K562 (cell line): ENCODE measurements at regions not wholly inside any gene's neighbourhood (a gene's known extent, or its start where the extent isn't known, plus 50 kb on each side); places are given as distances from the start of the nearest gene placed in this dataset.

ENCODE experiments used
- ETV5 ChIP-seq: sonication (generic); formaldehyde crosslinking; IDR thresholded peaks from 2 replicates; pipeline ENCODE4 v1.4.0; 2020; ENCODE audit warnings: low read depth, mild to moderate bottlenecking, missing genetic modification reagents
- EZH2 ChIP-seq: IDR thresholded peaks from 2 replicates; pipeline ENCODE4 v1.6.1; 2012; ENCODE audit warnings: low read depth, mild to moderate bottlenecking, inconsistent platforms, low read length, borderline replicate concordance
- GABPA ChIP-seq: fragments of 200-800 bp; sonication (Bioruptor generic); conservative IDR thresholded peaks from 2 replicates; pipeline ENCODE4 v1.6.1; 2016; ENCODE audit warnings: low read depth, missing genetic modification characterization, missing compliant biosample characterization
- HMG20A ChIP-seq: fragments of 450-650 bp; formaldehyde crosslinking; conservative IDR thresholded peaks from 2 replicates; pipeline ENCODE4 v1.4.0; 2020; ENCODE audit warnings: mild to moderate bottlenecking, mixed read lengths
- KLF1 ChIP-seq: fragments of 450-650 bp; IDR thresholded peaks from 2 replicates; pipeline ENCODE4 v1.6.1; 2016; ENCODE audit warnings: missing genetic modification characterization, missing compliant biosample characterization
- RBM17 ChIP-seq: fragments of 200-400 bp; formaldehyde crosslinking; IDR thresholded peaks from 2 replicates; pipeline ENCODE4 v1.6.1; 2017; ENCODE audit warnings: low read depth, mild to moderate bottlenecking, low read length, borderline replicate concordance
- TCF7L2 ChIP-seq: fragments of 150-350 bp; IDR thresholded peaks from 2 replicates; pipeline ENCODE4 v1.6.1; 2016; ENCODE audit warnings: low read depth, mild to moderate bottlenecking, low read length, moderate library complexity
- YY1 ChIP-seq, 3 experiments: IDR thresholded peaks; 2 replicates each; pipeline ENCODE4 v1.6.1; 2011; ENCODE audit warnings: low read length in 2 of 3, mild to moderate bottlenecking in 2 of 3, moderate library complexity in 2 of 3, borderline replicate concordance in 1 of 3, control low read depth in 1 of 3, low read depth in 1 of 3; ENCODE audit not compliant: insufficient read depth in 3 of 3, insufficient replicate concordance in 2 of 3, control insufficient read depth in 1 of 3, insufficient read length in 1 of 3; ENCODE audit errors: extremely low read depth in 1 of 3
- ZBTB7A ChIP-seq: IDR thresholded peaks from 2 replicates; pipeline ENCODE4 v1.6.1; 2011; ENCODE audit warnings: low read depth, mild to moderate bottlenecking, low read length, moderate library complexity, borderline replicate concordance; ENCODE audit not compliant: control insufficient read depth
- ZFPM2 ChIP-seq: fragments of 250-450 bp; sonication (Bioruptor Pico); IDR thresholded peaks from 2 replicates; pipeline ENCODE4 v1.5.1; 2022; ENCODE audit warnings: mild to moderate bottlenecking
- TF ChIP-seq, protein P1 (sequence below): sonication (generic); formaldehyde crosslinking; IDR thresholded peaks from 2 replicates; pipeline ENCODE4 v1.8.0; 2022; ENCODE audit warnings: missing genetic modification reagents, mild to moderate bottlenecking, borderline replicate concordance
- TF ChIP-seq, protein P2 (sequence below), 3 experiments: IDR thresholded peaks in 2 of 3; conservative IDR thresholded peaks in 1 of 3; 2 replicates each; pipeline ENCODE4 v1.5.1; 2011 to 2012; ENCODE audit warnings: low read length in 3 of 3, mild to moderate bottlenecking in 3 of 3, control low read depth in 2 of 3, improper control_type of control experiment in 1 of 3, inconsistent platforms in 1 of 3, low read depth in 1 of 3, mixed read lengths in 1 of 3, moderate library complexity in 1 of 3; ENCODE audit not compliant: insufficient read depth in 2 of 3

- TF ChIP-seq KLF1 (tag) (no peak), GABPA (no peak), ZBTB7A (no peak), HMG20A (CRISPR knock-in tag) (no peak), ZFPM2 (CRISPR knock-in tag) (no peak), EZH2 (no peak), TCF7L2 (no peak), YY1 (IDR thresholded peaks at IDR 0.05; ENCODE audit: borderline replicate concordance in 1 of 3, control insufficient read depth in 1 of 3, extremely low read depth in 1 of 3, insufficient read depth in 3 of 3, insufficient read length in 1 of 3, insufficient replicate concordance in 2 of 3, low read depth in 1 of 3, low read length in 2 of 3) (no peak), ETV5 (CRISPR knock-in tag) (no peak), RBM17 (no peak)
- TF ChIP-seq, protein P1, sequence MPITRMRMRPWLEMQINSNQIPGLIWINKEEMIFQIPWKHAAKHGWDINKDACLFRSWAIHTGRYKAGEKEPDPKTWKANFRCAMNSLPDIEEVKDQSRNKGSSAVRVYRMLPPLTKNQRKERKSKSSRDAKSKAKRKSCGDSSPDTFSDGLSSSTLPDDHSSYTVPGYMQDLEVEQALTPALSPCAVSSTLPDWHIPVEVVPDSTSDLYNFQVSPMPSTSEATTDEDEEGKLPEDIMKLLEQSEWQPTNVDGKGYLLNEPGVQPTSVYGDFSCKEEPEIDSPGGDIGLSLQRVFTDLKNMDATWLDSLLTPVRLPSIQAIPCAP (CRISPR knock-in tag): no peak
- TF ChIP-seq, protein P2, sequence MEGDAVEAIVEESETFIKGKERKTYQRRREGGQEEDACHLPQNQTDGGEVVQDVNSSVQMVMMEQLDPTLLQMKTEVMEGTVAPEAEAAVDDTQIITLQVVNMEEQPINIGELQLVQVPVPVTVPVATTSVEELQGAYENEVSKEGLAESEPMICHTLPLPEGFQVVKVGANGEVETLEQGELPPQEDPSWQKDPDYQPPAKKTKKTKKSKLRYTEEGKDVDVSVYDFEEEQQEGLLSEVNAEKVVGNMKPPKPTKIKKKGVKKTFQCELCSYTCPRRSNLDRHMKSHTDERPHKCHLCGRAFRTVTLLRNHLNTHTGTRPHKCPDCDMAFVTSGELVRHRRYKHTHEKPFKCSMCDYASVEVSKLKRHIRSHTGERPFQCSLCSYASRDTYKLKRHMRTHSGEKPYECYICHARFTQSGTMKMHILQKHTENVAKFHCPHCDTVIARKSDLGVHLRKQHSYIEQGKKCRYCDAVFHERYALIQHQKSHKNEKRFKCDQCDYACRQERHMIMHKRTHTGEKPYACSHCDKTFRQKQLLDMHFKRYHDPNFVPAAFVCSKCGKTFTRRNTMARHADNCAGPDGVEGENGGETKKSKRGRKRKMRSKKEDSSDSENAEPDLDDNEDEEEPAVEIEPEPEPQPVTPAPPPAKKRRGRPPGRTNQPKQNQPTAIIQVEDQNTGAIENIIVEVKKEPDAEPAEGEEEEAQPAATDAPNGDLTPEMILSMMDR (IDR thresholded peaks at IDR 0.05 in 2 of 3, conservative IDR thresholded peaks at IDR 0.05 in 1 of 3; ENCODE audit: insufficient read depth in 2 of 3, low read depth in 1 of 3, low read length in 3 of 3): no peak
Measured at GRCh38 chrX:10048076-10048475, 80.9 kb downstream of the CLDN34 start.
